ENCODE measurements at regions not wholly inside any gene's neighbourhood (a gene's known extent, or its start where the extent isn't known, plus 50 kb on each side); places are given as distances from the start of the nearest gene placed in this dataset.

DNA sequence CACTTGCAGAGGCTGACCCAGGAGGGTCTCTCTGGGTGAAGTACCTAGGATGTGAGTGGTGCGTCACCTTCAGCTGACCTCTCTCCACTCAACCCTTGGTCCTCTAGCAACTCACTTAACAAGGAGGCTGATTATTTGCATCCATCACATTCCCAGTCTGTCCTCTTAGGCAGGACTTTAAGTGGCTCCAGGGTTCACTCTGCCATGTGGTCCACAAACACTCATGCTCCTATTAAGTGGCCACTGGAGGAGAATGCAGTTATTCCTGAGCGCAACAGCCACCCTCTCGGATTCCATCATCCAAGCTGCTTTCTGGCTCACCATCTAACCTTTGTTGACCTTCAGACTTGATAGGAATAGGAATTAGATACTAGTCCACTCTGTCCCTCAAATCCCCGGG lies 61.1 kb upstream of the SCAF8 start:
- TF ChIP-seq, protein P1, sequence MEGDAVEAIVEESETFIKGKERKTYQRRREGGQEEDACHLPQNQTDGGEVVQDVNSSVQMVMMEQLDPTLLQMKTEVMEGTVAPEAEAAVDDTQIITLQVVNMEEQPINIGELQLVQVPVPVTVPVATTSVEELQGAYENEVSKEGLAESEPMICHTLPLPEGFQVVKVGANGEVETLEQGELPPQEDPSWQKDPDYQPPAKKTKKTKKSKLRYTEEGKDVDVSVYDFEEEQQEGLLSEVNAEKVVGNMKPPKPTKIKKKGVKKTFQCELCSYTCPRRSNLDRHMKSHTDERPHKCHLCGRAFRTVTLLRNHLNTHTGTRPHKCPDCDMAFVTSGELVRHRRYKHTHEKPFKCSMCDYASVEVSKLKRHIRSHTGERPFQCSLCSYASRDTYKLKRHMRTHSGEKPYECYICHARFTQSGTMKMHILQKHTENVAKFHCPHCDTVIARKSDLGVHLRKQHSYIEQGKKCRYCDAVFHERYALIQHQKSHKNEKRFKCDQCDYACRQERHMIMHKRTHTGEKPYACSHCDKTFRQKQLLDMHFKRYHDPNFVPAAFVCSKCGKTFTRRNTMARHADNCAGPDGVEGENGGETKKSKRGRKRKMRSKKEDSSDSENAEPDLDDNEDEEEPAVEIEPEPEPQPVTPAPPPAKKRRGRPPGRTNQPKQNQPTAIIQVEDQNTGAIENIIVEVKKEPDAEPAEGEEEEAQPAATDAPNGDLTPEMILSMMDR (IDR thresholded peaks at IDR 0.05; ENCODE audit: insufficient read depth, low read length, poor library complexity, severe bottlenecking) = no peak
- TF ChIP-seq EZH2phosphoT487 (conservative IDR thresholded peaks at IDR 0.05; ENCODE audit: low read length) = no peak
